K562 (cell line): ENCODE measurements at regions not wholly inside any gene's neighbourhood (a gene's known extent, or its start where the extent isn't known, plus 50 kb on each side); places are given as distances from the start of the nearest gene placed in this dataset.
A peak's percentile ranks its signal among the peaks of the same experiment; 100 is the strongest.

Experiments
- ATAC-seq: fragments of 200-7000 bp; cut with Tn5 transposase; 3 replicates; pipeline ENCODE4 v1.9.1; 2020; ENCODE audit warnings: moderate library complexity
- BruUV-seq: library from RNA; stranded (reverse); fragments of 400-500 nt; replicated peaks from 2 replicates; lab custom pipeline; 2021; lab: Mats Ljungman, UMichigan
- CTCF ChIA-PET: fragments of 300-600 bp; formaldehyde crosslinking; extraction: SDS; loops from one replicate; lab custom pipeline; 2021; ENCODE audit warnings: low intra/inter-chr PET ratio; lab: Yijun Ruan, JAX
- POLR2A ChIA-PET: fragments of 300-600, 350-650 bp; sonication (Branson Sonifier 250); formaldehyde crosslinking; extraction: SDS; loops from one replicate; lab custom pipeline; 2021; ENCODE audit warnings: antibody characterized with exemption, inconsistent platforms; lab: Yijun Ruan, JAX
- DNase-seq, 4 experiments: peaks; one replicate each; pipeline versions ENCODE4 v3.0.0 to v3.0.0-alpha.2; 2011 to 2018; ENCODE audit warnings: low spot score in 3 of 4, mixed read lengths in 3 of 4; ENCODE audit errors: extremely low read depth in 1 of 4
- FAIRE-seq: peaks from 2 replicates; lab custom pipeline; 2011; peaks lifted over from hg19 to GRCh38; lab: Jason Lieb, UNC
- H2AFZ ChIP-seq: 2 replicates; pipeline ENCODE4 v1.6.0; 2011; ENCODE audit warnings: low read depth, low read length, control low read depth, inconsistent platforms
- H3K27ac ChIP-seq: fragments of 200-600 bp; 3 replicates; pipeline ENCODE4 v1.8.0; 2011; ENCODE audit warnings: low read depth, mild to moderate bottlenecking, control low read depth, inconsistent platforms, low read length, moderate library complexity, mixed read lengths; ENCODE audit errors: extremely low read depth
- H3K27me3 ChIP-seq, 2 experiments: fragments of 300-600 bp in 1 of 2; 2 replicates in 1 of 2; 3 replicates in 1 of 2; pipeline versions ENCODE4 v1.6.0 to v1.8.0; 2011; ENCODE audit warnings: inconsistent platforms in 2 of 2, low read length in 2 of 2, mild to moderate bottlenecking in 1 of 2, mixed read lengths in 1 of 2, moderate library complexity in 1 of 2; ENCODE audit not compliant: control insufficient read depth in 2 of 2, insufficient read depth in 2 of 2
- H3K36me3 ChIP-seq: fragments of 300-600 bp; 3 replicates; pipeline ENCODE4 v1.8.0; 2011; ENCODE audit warnings: mild to moderate bottlenecking, low read length, inconsistent platforms; ENCODE audit not compliant: control insufficient read depth, insufficient read depth
- H3K4me1 ChIP-seq, 2 experiments: fragments of 200-600 bp in 1 of 2; replicated peaks in 1 of 2; 2 replicates in 1 of 2; 3 replicates in 1 of 2; pipeline versions ENCODE4 v1.5.1 to v1.8.0; 2011; ENCODE audit warnings: inconsistent platforms in 2 of 2, low read length in 2 of 2, mild to moderate bottlenecking in 1 of 2, mixed read lengths in 1 of 2, moderate library complexity in 1 of 2; ENCODE audit not compliant: control insufficient read depth in 2 of 2, insufficient read depth in 2 of 2
- H3K4me2 ChIP-seq: 2 replicates; pipeline ENCODE4 v1.6.1; 2011; ENCODE audit warnings: low read length, control low read depth, inconsistent platforms, mixed read lengths; ENCODE audit not compliant: insufficient read depth
- H3K4me3 ChIP-seq: fragments of 200-600 bp; sonication (generic), shearing (Covaris generic); 2 replicates; pipeline ENCODE4 v1.5.1; 2016; ENCODE audit warnings: control low read depth, inconsistent platforms
- H3K79me2 ChIP-seq: fragments of 200-600 bp; 3 replicates; pipeline ENCODE4 v1.8.0; 2011; ENCODE audit warnings: low read length, inconsistent platforms; ENCODE audit not compliant: control insufficient read depth, insufficient read depth
- H3K9ac ChIP-seq, 2 experiments: 2 replicates each; pipeline versions ENCODE4 v1.6.0 to v1.6.1; 2011; ENCODE audit warnings: low read depth in 2 of 2, low read length in 2 of 2, control low read depth in 1 of 2, inconsistent platforms in 1 of 2, mild to moderate bottlenecking in 1 of 2, mixed read lengths in 1 of 2; ENCODE audit not compliant: insufficient read depth in 1 of 2
- H3K9me1 ChIP-seq: one replicate; pipeline ENCODE4 v1.6.0; 2011; ENCODE audit warnings: inconsistent platforms, mild to moderate bottlenecking, low read length, moderate library complexity; ENCODE audit not compliant: control insufficient read depth, insufficient read depth
- H3K9me3 ChIP-seq: replicated peaks from 2 replicates; pipeline ENCODE4 v1.5.1; 2011; ENCODE audit warnings: low read depth, low read length, inconsistent platforms; ENCODE audit not compliant: control insufficient read depth, insufficient read depth
- H4K20me1 ChIP-seq: replicated peaks from 2 replicates; pipeline ENCODE4 v1.6.1; 2011; ENCODE audit warnings: low read length, inconsistent platforms, mixed read lengths; ENCODE audit not compliant: control insufficient read depth, insufficient read depth
- COPS2 ChIP-seq: fragments of 450-650 bp; conservative IDR thresholded peaks from 2 replicates; pipeline ENCODE4 v1.6.1; 2016; ENCODE audit warnings: mild to moderate bottlenecking, moderate library complexity
- DLX4 ChIP-seq: fragments of 250-450 bp; sonication (Bioruptor Pico); IDR thresholded peaks from 2 replicates; pipeline ENCODE4 v1.6.1; 2021; ENCODE audit warnings: mild to moderate bottlenecking
- E2F1 ChIP-seq: sonication (generic); formaldehyde crosslinking; IDR thresholded peaks from 2 replicates; pipeline ENCODE4 v1.8.1; 2023; ENCODE audit warnings: mild to moderate bottlenecking, missing genetic modification reagents, moderate library complexity
- E2F4 ChIP-seq: sonication (generic); formaldehyde crosslinking; IDR thresholded peaks from 2 replicates; pipeline ENCODE4 v1.8.0; 2022; ENCODE audit warnings: mild to moderate bottlenecking, low read depth, missing genetic modification reagents
- ELK3 ChIP-seq: fragments of 450-650 bp; formaldehyde crosslinking; IDR thresholded peaks from 2 replicates; pipeline ENCODE4 v1.4.0; 2020; ENCODE audit warnings: mild to moderate bottlenecking
- HDAC1 ChIP-seq, 2 experiments: fragments of 450-650 bp; IDR thresholded peaks; 2 replicates each; pipeline ENCODE4 v1.6.1; 2016 to 2017; ENCODE audit warnings: inconsistent platforms in 1 of 2, mild to moderate bottlenecking in 1 of 2, moderate library complexity in 1 of 2
- RFX7 ChIP-seq: fragments of 250-450 bp; sonication (Bioruptor Pico); IDR thresholded peaks from 2 replicates; pipeline ENCODE4 v1.5.1; 2021; ENCODE audit warnings: mild to moderate bottlenecking
- TAF1 ChIP-seq: IDR thresholded peaks from 2 replicates; pipeline ENCODE4 v1.6.1; 2011; ENCODE audit warnings: mild to moderate bottlenecking, low read length, moderate library complexity; ENCODE audit not compliant: insufficient read depth, control insufficient read depth, severe bottlenecking; ENCODE audit errors: extremely low read depth
- XRCC4 ChIP-seq: IDR thresholded peaks from one replicate; pipeline ENCODE4 v1.6.1; 2011; ENCODE audit not compliant: insufficient read depth, insufficient read length; ENCODE audit errors: extremely low read depth
- WGBS: fragments of 100-300 bp; shearing (Covaris generic); methylation state at CpG from one replicate; pipeline ENCODE4 v1.1.6; 2016; ENCODE audit warnings: low coverage, mixed read lengths; ENCODE audit not compliant: insufficient coverage; ENCODE audit errors: missing lambda C conversion rate; 5-methylcytosine and 5-hydroxymethylcytosine counted together
- in situ Hi-C: fragments of 300-500 bp; cut with MboI; formaldehyde crosslinking; loops from 4 replicates; pipeline ENCODE4 v1.15.0; 2018; ENCODE audit warnings: inconsistent platforms, mixed read lengths
- intact Hi-C: fragments of 100-400 bp; cut with micrococcal nuclease; formaldehyde crosslinking; loops from 2 replicates; pipeline ENCODE4 v1.14.2; 2022

GRCh38 chr20:29443819-29444218 is 1813.6 kb upstream of the DEFB115 start:
- Histone ChIP-seq H3K79me2 (no peaks in the 10 kb centered on the region), H4K20me1 (no peaks in the 10 kb centered on the region), H3K4me2 (no peak overlapping the region), H3K4me3 (no peak overlapping the region), H3K36me3 (no peaks in the 10 kb centered on the region), H3K9me3 (no peaks in the 10 kb centered on the region), H3K27me3 (no peaks in the 10 kb centered on the region; a peak in 1 of 5 replicates), H2AFZ (no peak overlapping the region), H3K9me1 (no peaks in the 10 kb centered on the region), H3K9ac (no peak overlapping the region), H3K4me1 (no peaks in the 10 kb centered on the region; a peak in 2 of 5 replicates), H3K27ac (no peak overlapping the region)
- no CpG with 5 or more reads among the region's 3 CpGs for WGBS
- 0 out of 3 replicates have a peak, but pooled peaks have one; percentile 43 for ATAC-seq
- in situ Hi-C loops: no loop called here
- ChIA-PET POLR2A (interaction anchor here (1.1 kb wide), 1 partner anchor 53 kb away, joined by 3 read pairs; no protein-coding TSS in a partner anchor), CTCF (no interaction called here)
- no TSS peak for BruUV-seq
- no peak for DNase-seq
- TF ChIP-seq TAF1 (no peak), COPS2 (no peak), DLX4 (no peak), HDAC1 (IDR thresholded peaks at IDR 0.05) (no peak), ELK3 (CRISPR knock-in tag) (no peak), E2F4 (CRISPR knock-in tag) (no peak), XRCC4 (no peak), RFX7 (CRISPR knock-in tag) (no peak), E2F1 (CRISPR knock-in tag) (no peak)
- TF ChIP-seq, all 486 proteins: peak for 0
- FAIRE-seq: no peak
- intact Hi-C loops: no loop called here
